T-helper 1 cell treated with Interleukin-12 subunit alpha and Interleukin-12 subunit beta and Interleukin-4 antibody, amounts not matched to agents 30 μg/mL and 1 μg/mL, for 36 hours (primary cell): ENCODE measurements at regions not wholly inside any gene's neighbourhood (a gene's known extent, or its start where the extent isn't known, plus 50 kb on each side); places are given as distances from the start of the nearest gene placed in this dataset.

Source experiments
- H3K27ac Mint-ChIP-seq: one replicate; pipeline ENCODE4 v1.8.0; 2021; ENCODE audit warnings: mild to moderate bottlenecking, mixed read lengths
- H3K27me3 Mint-ChIP-seq: one replicate; pipeline ENCODE4 v1.8.0; 2021; ENCODE audit warnings: low read depth, mixed read lengths
- H3K36me3 Mint-ChIP-seq: one replicate; pipeline ENCODE4 v1.8.0; 2021; ENCODE audit warnings: low read depth, mixed read lengths
- H3K4me1 Mint-ChIP-seq: one replicate; pipeline ENCODE4 v1.8.0; 2021; ENCODE audit warnings: low read depth, mixed read lengths
- H3K4me3 Mint-ChIP-seq: one replicate; pipeline ENCODE4 v1.8.0; 2021; ENCODE audit warnings: mild to moderate bottlenecking, moderate library complexity, mixed read lengths
- H3K9me3 Mint-ChIP-seq: one replicate; pipeline ENCODE4 v1.8.0; 2021; ENCODE audit warnings: mixed read lengths

GRCh38 chr22:47376322-47376700 lies 613.9 kb downstream of the TBC1D22A start:
- Mint-ChIP-seq H3K36me3 (no peaks in the 10 kb centered on the region), H3K9me3 (peaks cover 8% of the 10 kb centered on the region), H3K4me3 (no peak overlapping the region), H3K27me3 (no peaks in the 10 kb centered on the region), H3K27ac (no peak overlapping the region), H3K4me1 (no peaks in the 10 kb centered on the region)

GRCh38 chr22:47375621-47376321 lies 613.3 kb downstream of the TBC1D22A start:
- H3K4me1 Mint-ChIP-seq: no peaks in the 10 kb centered on the region
- H3K9me3 Mint-ChIP-seq: peaks cover 8% of the 10 kb centered on the region
- no peaks in the 10 kb centered on the region for H3K36me3 Mint-ChIP-seq
- no peaks in the 10 kb centered on the region for H3K27me3 Mint-ChIP-seq
- no peak overlapping the region for H3K27ac Mint-ChIP-seq
- H3K4me3 Mint-ChIP-seq: no peak overlapping the region

- Mint-ChIP-seq H3K27me3 (no peaks in the 10 kb centered on the region), H3K36me3 (no peaks in the 10 kb centered on the region), H3K4me3 (no peak overlapping the region)
These were observed 612.6 kb downstream of the TBC1D22A start for GRCh38 chr22:47374901-47375575.

GRCh38 chr22:47374273-47374771 lies 611.9 kb downstream of the TBC1D22A start:
- Mint-ChIP-seq H3K27ac (no peak overlapping the region), H3K36me3 (no peaks in the 10 kb centered on the region), H3K27me3 (no peaks in the 10 kb centered on the region), H3K4me3 (no peak overlapping the region), H3K9me3 (peaks cover 8% of the 10 kb centered on the region), H3K4me1 (no peaks in the 10 kb centered on the region)

More at GRCh38 chr22:47374901-47375575, 612.6 kb downstream of the TBC1D22A start:
- H3K27ac Mint-ChIP-seq: no peak overlapping the region
- H3K9me3 Mint-ChIP-seq: peaks cover 8% of the 10 kb centered on the region
- H3K4me1 Mint-ChIP-seq: no peaks in the 10 kb centered on the region

GRCh38 chr22:47373648-47374272 lies 611.3 kb downstream of the TBC1D22A start:
- peaks cover 7% of the 10 kb centered on the region for H3K9me3 Mint-ChIP-seq
- H3K27ac Mint-ChIP-seq: no peak overlapping the region

GRCh38 chr22:47372596-47373385 lies 610.3 kb downstream of the TBC1D22A start:
- Mint-ChIP-seq H3K9me3 (no peaks in the 10 kb centered on the region), H3K4me3 (no peak overlapping the region), H3K27ac (no peak overlapping the region), H3K36me3 (no peaks in the 10 kb centered on the region), H3K4me1 (no peaks in the 10 kb centered on the region), H3K27me3 (no peaks in the 10 kb centered on the region)

More at GRCh38 chr22:47373648-47374272, 611.3 kb downstream of the TBC1D22A start:
- Mint-ChIP-seq H3K4me1 (no peaks in the 10 kb centered on the region), H3K36me3 (no peaks in the 10 kb centered on the region), H3K4me3 (no peak overlapping the region), H3K27me3 (no peaks in the 10 kb centered on the region)

- Mint-ChIP-seq H3K4me3 (no peak overlapping the region), H3K27me3 (no peaks in the 10 kb centered on the region), H3K4me1 (no peaks in the 10 kb centered on the region), H3K36me3 (no peaks in the 10 kb centered on the region), H3K9me3 (no peaks in the 10 kb centered on the region), H3K27ac (no peak overlapping the region)
These were observed 609.7 kb downstream of the TBC1D22A start for GRCh38 chr22:47372111-47372581.

- Mint-ChIP-seq H3K27ac (no peak overlapping the region), H3K4me3 (no peak overlapping the region), H3K36me3 (no peaks in the 10 kb centered on the region), H3K9me3 (no peaks in the 10 kb centered on the region), H3K4me1 (no peaks in the 10 kb centered on the region), H3K27me3 (no peaks in the 10 kb centered on the region)
These were observed 609.0 kb downstream of the TBC1D22A start for GRCh38 chr22:47371263-47372090.

- Mint-ChIP-seq H3K4me3 (no peak overlapping the region), H3K9me3 (no peaks in the 10 kb centered on the region), H3K27ac (no peak overlapping the region), H3K27me3 (no peaks in the 10 kb centered on the region), H3K4me1 (no peaks in the 10 kb centered on the region), H3K36me3 (no peaks in the 10 kb centered on the region)
These were observed 608.2 kb downstream of the TBC1D22A start for GRCh38 chr22:47370448-47371262.

GRCh38 chr22:47369431-47370015 lies 607.1 kb downstream of the TBC1D22A start:
- H3K27ac Mint-ChIP-seq: no peak overlapping the region
- H3K4me1 Mint-ChIP-seq: no peaks in the 10 kb centered on the region
- no peaks in the 10 kb centered on the region for H3K36me3 Mint-ChIP-seq
- H3K27me3 Mint-ChIP-seq: no peaks in the 10 kb centered on the region
- H3K4me3 Mint-ChIP-seq: no peak overlapping the region
- H3K9me3 Mint-ChIP-seq: no peaks in the 10 kb centered on the region

- H3K9me3 Mint-ChIP-seq: peaks cover 4% of the 10 kb centered on the region
These were observed 606.6 kb downstream of the TBC1D22A start for GRCh38 chr22:47369020-47369419.

GRCh38 chr22:47367993-47368945 lies 605.8 kb downstream of the TBC1D22A start:
- Mint-ChIP-seq H3K36me3 (no peaks in the 10 kb centered on the region), H3K27ac (no peak overlapping the region), H3K27me3 (no peaks in the 10 kb centered on the region), H3K9me3 (peaks cover 7% of the 10 kb centered on the region), H3K4me3 (no peak overlapping the region), H3K4me1 (no peaks in the 10 kb centered on the region)

More at GRCh38 chr22:47369020-47369419, 606.6 kb downstream of the TBC1D22A start:
- Mint-ChIP-seq H3K4me1 (no peaks in the 10 kb centered on the region), H3K4me3 (no peak overlapping the region), H3K36me3 (no peaks in the 10 kb centered on the region), H3K27ac (no peak overlapping the region), H3K27me3 (no peaks in the 10 kb centered on the region)
